HL-60 (cell line): ENCODE measurements at regions not wholly inside any gene's neighbourhood (a gene's known extent, or its start where the extent isn't known, plus 50 kb on each side); places are given as distances from the start of the nearest gene placed in this dataset.

ENCODE experiments used
- GABPA ChIP-seq: IDR thresholded peaks from 2 replicates; pipeline ENCODE4 v1.6.1; 2012; ENCODE audit warnings: low read depth
- POLR2AphosphoS5 ChIP-seq: IDR thresholded peaks from 2 replicates; pipeline ENCODE4 v1.6.1; 2012; ENCODE audit warnings: low read depth
- SPI1 ChIP-seq: IDR thresholded peaks from 2 replicates; pipeline ENCODE4 v1.6.1; 2012; ENCODE audit warnings: low read depth, mild to moderate bottlenecking, borderline replicate concordance
- TF ChIP-seq, protein P1 (sequence below): IDR thresholded peaks from one replicate; pipeline ENCODE4 v1.5.1; 2011; ENCODE audit warnings: low read length, control low read depth, inconsistent platforms; ENCODE audit not compliant: insufficient read depth
- TF ChIP-seq, protein P2 (sequence below): IDR thresholded peaks from 2 replicates; pipeline ENCODE4 v1.6.1; 2012; ENCODE audit warnings: low read depth; ENCODE audit not compliant: insufficient replicate concordance

DNA sequence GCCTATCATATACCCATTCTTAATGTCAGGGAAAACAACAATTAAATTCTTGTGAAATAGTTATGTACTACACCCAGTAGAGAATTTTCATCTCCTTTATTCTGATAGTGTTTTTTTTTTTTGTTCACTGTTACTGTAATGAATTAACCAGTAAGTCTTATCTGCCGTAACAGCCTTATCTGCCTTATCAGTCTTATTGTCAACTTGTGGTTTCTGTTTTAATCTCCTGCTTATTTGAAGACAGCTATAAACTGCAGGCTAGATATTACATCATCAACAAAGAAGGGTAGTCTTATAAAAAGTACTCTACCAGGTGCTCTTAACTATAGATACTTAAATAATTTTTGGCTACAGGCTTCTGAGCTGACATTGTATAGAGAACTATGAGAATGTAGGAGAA, 79.5 kb downstream of the MAGEB5 start:
- TF ChIP-seq, protein P1, sequence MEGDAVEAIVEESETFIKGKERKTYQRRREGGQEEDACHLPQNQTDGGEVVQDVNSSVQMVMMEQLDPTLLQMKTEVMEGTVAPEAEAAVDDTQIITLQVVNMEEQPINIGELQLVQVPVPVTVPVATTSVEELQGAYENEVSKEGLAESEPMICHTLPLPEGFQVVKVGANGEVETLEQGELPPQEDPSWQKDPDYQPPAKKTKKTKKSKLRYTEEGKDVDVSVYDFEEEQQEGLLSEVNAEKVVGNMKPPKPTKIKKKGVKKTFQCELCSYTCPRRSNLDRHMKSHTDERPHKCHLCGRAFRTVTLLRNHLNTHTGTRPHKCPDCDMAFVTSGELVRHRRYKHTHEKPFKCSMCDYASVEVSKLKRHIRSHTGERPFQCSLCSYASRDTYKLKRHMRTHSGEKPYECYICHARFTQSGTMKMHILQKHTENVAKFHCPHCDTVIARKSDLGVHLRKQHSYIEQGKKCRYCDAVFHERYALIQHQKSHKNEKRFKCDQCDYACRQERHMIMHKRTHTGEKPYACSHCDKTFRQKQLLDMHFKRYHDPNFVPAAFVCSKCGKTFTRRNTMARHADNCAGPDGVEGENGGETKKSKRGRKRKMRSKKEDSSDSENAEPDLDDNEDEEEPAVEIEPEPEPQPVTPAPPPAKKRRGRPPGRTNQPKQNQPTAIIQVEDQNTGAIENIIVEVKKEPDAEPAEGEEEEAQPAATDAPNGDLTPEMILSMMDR: no peak
- TF ChIP-seq POLR2AphosphoS5 (no peak), SPI1 (no peak), GABPA (no peak)
- TF ChIP-seq, protein P2, sequence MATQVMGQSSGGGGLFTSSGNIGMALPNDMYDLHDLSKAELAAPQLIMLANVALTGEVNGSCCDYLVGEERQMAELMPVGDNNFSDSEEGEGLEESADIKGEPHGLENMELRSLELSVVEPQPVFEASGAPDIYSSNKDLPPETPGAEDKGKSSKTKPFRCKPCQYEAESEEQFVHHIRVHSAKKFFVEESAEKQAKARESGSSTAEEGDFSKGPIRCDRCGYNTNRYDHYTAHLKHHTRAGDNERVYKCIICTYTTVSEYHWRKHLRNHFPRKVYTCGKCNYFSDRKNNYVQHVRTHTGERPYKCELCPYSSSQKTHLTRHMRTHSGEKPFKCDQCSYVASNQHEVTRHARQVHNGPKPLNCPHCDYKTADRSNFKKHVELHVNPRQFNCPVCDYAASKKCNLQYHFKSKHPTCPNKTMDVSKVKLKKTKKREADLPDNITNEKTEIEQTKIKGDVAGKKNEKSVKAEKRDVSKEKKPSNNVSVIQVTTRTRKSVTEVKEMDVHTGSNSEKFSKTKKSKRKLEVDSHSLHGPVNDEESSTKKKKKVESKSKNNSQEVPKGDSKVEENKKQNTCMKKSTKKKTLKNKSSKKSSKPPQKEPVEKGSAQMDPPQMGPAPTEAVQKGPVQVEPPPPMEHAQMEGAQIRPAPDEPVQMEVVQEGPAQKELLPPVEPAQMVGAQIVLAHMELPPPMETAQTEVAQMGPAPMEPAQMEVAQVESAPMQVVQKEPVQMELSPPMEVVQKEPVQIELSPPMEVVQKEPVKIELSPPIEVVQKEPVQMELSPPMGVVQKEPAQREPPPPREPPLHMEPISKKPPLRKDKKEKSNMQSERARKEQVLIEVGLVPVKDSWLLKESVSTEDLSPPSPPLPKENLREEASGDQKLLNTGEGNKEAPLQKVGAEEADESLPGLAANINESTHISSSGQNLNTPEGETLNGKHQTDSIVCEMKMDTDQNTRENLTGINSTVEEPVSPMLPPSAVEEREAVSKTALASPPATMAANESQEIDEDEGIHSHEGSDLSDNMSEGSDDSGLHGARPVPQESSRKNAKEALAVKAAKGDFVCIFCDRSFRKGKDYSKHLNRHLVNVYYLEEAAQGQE: no peak
